CD4-positive, alpha-beta T cell treated with Interleukin-1 beta for 1 hour (primary cell): ENCODE measurements at regions not wholly inside any gene's neighbourhood (a gene's known extent, or its start where the extent isn't known, plus 50 kb on each side); places are given as distances from the start of the nearest gene placed in this dataset.

Source experiments
- DNase-seq, 2 donors: peaks; one replicate each; pipeline ENCODE4 v3.0.0-alpha.2; 2020 to 2022

DNA sequence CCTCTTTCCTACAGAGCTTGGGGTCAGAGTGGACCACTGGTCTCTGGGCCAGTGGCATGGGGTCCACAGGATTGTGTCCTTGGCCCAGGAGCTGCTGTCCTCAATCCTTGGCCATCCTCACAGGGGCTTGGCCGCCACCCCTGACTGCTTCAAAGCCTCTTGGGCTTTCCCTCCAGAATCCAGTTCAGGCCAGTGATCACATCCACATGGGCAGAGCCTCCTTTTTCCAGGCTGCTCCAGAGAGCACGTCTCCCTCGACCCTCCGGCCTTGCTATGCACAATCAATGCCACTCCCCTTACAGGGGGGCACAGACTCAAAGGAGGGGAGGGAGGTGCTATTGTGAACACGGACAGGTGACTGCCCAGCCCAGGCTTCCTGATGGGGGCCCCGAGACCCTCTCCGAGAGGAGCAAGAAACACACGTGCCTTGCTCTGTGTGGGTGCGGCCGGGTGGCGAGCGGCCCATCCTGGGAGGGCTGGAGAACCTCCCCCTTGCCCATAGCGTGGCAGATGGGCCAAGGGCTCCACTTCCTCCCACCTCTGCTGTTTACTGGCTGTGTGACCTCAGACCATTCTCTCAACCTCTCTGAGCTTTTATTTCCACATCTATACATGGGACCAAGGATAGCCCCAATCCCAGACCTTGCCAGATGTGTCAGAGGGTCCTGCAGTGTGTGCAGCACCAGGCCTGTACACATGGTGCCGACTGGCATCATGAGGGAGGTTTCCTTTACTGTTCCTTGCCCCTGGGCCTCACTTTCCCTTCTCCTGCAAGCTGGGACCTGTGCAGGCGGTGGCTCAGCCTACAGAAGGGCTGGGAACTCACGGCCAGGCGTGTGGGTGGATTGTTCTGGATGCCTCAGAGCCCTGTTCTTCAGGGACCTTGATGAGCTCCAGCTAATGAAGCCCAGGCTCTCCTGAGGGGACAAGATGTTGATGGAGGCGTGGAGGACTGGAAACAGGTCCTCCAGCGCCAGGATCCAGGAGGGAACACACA lies 229.0 kb upstream of the GSE1 start:
- DNase-seq, result no peak

DNA sequence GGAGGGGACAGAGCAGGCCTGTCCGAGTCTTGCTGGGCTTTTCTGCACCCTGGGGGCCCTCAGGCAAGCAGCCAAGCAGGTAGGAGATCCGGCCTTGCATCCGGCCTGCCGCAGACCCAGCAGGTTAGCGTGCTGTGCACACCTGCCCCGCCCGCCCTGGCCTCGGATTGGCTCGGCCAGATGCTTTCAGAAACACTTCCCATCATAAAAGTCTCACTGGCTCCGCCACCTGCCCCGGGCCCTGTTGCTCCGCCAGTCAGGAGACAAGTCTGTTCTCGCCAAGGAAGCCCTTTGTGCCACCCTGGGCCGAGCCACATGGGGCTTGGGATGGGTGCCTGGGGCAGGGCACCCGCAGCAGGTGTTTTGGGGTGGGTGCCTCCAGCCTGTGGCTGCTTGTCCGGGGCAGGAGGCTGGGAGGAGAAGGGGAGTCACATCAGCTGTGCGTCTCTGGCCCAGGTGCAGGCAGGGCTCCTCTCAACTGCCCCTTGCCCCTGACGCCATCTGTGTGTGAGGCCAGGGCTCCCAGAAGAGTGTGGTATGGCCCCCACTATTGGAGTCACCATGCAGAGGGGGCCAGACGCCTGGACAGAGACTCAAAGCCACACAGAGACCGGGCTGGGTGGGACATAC lies 228.2 kb upstream of the GSE1 start:
- no peak for DNase-seq

DNA sequence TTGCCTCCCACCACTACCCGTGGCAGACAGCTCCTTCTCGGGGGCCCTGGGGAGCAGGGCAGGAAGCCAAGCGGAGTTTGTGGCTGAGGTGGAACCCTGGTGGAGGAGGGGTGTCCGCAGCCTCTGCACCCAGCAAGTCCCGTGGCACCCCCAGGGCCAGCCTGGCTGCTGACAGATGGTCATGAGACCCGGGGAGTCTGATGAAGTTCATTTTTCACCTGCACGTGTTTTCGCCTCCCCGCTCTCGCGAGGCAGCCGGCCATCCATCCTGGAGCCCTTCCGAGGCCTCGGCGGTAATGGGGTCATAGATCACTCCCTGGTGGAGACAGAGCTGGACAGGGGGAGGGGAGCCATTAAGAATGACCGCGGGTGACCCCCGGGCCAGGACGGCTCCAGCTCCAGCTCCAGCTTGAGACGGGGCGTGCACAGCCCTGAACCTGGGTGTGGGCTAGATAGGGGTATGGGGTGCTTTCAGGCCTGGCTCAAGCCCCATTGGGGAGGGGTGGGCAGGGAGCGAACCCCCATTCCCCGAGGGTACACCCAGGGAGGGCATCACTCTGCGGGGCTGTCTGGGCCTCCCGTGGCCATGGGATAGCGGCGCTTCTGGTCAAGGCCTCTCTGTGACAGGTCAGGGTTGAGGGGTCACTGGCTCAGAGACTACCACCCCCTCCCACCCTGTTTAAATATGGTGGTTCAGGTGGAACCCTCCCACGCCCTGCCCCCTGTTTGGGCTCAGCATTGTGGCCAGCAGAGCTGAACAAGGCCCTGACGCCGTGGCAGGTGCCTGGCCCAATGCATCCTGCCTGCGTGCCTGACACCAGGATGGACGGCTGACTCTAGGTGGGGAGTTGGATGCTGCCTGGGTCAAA lies 227.4 kb upstream of the GSE1 start:
- DNase-seq, result no peak

DNA sequence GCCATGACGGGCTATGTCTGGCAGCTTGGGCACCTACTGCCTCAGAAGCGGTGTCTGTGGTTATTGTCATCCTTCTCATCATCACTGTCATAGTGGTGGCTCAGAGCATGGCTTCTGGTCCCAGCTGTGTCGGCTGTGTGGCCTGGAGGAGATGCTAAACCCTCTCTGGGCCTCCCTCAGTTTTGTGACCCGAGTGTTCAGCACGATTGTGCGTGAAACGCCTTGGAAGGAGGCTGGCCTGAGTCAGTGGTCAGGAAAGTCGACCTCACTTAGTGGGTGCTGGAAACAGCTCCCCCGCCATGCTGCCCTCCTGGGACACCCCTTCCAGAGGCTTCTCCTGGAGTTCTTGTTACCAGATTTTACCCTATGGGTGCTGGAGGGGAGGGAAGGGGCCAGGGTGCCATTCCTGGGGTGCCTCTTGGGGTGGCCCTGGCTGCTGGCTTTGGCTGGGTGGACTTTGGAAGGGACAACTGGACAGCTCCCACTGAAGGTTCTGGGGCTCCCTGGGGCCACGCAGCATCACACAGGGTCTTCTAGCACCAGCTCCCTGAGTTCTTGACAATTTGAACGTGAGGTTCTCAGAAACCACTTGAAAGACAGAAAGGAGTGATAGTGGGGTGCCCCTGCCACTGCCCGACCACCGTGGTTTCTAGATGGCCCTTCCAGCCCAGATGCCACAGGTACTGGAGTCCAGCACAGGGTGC lies 226.5 kb upstream of the GSE1 start:
- no peak for DNase-seq

DNA sequence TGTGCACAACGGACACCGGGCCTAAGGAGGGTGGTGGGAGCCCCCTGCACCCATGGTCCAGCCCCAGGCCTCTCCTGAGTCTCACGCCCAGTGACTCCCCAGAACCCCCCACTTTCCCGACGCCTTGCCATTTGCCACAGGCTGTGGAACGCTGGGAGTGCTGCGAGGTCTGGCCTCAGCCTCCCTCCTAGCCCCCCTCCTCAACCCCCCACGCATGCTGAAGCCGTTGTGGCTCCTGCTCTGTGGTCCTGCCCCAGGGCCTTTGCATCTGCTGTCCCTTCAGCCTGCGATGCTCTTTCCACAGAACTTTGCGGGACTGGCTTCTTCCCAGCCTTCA lies 226.0 kb upstream of the GSE1 start:
- DNase-seq, result no peak

DNA sequence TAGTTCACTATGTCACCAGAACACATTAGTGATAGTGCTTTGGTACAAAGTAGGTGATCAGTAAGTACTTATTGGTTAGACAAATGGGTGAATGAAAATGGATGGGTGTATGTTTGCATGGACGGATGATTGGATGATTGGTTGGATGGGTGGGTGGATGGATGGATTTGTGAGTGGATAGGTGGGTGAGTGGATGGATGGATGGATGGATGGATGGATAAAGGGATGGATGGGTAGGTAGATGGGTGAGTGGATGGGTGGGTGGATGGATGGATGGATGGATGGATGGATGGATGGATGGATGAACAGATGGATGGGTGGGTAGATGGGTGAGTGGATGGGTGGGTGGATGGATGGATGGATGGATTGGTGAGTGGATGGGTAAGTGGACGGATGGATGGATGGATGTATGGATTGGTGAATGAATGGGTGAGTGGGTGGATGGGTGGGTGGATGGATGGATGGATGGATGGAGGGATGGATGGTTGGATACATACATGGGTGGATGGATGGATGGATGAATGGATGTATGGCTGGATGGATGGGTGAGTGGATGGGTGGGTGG lies 225.3 kb upstream of the GSE1 start:
- DNase-seq, result no peak

DNA sequence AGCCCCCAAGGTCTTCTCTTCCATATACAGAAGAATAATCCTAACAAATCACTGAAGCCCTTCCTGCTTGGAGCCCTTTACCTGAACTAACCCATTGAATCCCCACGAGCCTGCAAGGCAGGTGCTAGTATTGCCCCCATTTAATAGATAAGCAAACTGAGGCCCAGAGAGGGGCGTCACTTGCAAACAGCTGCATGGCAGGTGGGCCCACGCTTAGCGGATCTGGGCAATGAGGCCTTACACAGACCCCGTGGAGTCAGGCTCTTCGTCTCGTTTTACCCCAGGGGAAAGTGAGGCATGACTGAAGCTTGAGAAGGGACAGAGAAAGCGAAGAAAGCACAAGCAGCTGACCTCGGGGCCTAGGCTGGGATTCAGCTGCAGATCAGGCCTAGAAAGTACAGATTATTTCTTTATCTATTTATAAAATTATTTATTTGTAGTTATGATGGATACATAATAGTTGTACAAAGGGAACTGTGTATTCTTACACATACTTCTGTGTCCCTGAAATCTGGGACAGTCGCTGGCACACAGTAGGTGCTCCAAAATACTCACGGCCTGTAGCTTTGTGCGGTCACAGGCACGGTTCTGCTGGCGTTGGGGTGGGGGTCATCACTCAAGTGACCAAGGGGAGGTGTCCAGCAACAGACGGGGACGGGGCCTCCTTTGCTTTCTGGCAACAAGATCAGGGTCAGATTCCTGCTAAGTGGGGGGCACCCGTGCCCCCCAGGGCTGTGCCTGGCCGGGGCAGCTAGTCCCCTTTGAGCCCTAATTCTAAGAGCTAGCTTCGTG lies 223.2 kb upstream of the GSE1 start:
- DNase-seq, result no peak

DNA sequence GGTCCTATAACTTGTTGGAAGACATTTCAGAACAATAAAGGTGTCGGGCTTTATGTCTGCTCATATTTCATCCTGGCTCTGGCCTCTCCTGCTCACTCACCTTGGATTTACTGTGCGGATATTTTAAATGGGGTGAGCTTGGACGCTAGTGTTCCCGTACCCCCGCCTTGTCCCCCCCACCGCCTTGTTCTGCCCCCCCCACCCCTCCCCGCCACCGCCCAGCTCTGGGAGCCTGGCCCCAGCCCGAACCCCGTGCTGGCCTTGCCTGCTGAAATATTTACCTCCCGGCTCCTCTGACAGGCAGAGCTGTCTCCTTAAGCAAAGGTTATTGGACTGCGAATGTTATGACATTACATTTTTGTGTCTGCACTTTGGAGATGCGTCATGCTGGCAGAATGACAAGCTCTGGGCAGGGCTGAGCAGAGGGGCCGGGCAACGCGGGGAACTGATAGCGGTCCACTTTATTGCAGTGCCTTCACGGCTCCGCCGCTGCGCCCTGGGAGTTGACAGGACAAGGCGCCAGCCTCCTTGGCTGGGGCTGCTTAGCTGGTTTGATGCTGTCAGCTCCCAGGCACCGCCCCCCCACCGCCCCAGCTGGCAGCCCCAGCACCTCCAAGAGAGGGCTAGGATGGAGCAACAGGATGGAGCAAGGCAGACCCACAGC lies 222.5 kb upstream of the GSE1 start:
- DNase-seq, result no peak

DNA sequence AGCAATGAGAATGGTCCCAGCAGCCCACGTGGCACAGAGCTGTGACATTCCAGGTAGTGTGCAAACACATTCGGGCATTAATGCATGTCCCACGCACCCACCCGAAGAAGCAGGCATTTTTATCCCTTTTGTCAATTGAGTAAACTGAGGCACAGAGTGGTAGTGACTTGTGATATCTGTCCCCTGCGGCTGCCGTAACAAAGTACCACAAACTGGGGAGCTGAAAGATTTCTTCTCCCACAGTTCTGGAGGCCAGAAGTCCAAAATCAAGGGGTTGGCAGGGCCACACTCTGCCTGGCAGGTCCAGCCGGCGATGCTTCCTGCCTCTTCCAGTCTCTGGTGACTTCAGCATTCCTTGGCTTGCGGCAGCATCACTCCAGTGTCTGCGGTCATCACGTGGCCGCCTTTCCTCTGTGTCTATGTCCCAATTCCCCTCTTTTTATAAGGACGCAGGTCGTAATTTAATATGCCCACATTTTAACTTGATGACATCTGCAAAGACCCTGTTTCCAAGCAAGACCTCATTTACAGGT lies 221.9 kb upstream of the GSE1 start:
- no peak for DNase-seq

DNA sequence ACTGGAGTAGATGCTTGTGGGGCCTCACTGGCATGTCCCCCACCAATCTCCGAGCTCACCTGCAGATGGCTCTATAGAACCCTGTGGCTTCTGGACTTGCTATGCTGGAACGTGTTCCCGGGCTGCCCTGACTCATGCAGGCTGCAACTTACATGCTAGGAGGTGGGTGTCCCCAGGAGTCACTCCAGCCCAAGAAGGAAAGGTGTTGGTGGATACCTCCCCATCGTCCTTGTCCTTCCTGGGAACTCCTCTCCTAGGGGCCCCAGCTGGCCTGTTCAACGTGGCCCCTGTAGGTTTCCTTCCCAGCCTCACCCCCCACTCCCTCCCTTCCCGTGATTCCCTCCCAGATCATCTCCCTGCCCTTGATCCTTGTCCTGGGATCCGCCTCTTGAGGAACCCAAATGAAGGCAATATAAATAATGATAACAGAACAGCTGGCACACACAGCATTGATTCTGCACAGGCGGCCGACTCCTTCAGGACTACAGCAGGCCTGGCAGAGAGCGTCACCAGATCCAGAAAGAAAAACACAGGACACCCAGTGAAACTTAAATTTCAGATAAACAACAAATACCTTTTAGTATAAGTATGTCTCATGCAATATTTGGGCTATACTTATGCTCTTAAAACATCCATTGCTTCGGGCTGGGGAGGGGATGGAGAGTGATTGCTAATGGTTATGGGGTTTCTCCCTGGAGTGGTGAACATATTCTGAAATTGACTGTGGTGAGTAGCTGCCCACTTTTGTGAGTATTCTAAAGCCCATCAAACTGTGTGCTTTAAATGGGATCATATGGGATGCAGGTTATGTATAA lies 221.1 kb upstream of the GSE1 start:
- DNase-seq, result no peak

DNA sequence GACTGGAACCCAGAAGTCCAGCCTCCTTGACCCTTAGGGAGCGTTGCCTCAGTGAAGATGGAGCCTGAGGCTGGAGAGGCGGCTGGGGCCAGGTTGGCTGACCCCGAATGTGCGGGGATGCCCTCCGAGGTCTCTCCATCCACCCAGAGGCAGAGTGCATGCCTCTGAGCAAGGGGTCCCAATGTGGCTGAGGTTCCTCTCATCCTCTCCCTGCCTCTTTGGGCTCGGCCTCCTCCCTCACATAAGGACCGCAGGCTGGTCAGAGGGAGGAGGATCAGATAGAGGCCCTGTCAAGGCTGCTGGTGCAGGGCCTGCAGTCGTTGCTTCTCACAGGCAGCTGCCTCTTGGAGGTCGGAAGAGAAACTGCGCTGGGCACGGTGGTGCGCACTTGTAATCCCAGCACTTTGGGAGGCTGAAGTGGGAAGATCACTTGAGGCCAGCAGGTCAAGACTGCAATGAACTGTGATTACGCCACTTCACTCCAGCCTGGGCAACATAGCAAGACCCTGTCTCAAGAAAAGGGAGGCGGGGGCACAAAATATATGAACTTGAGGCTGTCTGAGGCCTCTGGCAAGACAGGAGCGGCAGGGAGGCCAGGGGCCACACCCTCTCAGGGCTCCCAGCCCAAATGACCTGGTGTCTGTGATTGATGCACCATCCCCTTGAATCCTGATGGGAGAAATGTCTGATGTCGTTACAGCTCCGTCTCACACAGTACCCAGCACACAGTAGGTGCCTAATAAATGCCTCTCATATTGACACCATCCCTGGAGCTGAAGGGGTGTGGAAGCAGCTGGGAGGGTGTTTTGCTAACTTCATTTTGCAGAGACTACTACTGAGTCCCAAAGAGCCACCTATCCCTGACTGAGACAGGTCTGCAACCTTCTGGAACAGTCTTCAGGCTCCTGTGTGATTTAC lies 220.1 kb upstream of the GSE1 start:
- no peak for DNase-seq

DNA sequence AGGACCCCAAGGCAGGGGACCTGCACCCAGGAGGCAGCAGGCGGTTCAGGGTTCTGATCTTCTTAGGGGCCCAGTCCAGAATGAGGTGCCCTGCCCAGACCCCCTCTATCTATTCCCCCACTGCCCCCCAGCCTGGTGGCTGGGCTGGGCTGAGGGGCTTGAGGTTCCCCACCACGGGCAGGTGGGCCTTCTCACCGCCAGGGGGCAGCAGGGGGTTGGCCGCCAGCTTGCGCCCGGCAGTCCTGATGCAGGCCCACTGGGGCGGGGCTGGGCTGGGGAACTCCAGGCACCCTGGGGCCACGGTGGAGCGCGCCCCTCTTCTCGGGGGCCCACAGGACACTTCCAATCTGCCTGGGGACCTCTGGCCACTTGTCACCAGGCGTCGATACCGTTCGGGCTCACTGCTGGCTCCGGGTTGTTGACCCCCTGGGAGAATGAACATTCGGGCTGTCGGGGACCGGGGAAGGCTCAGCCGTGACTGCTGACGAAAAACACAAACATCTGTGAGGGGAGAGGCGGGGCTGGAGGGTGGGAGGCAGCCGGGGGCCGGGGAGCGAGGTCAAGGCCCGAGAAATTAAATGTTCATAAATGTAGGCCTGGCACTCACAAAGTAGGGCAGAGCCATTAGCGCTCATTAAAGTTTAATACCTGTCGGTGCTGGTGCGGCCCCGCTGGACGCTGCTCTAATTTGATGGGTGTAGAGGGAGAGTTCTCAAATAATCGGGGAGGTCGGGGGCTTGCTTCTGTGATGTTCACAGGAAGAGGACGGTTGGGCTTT lies 219.3 kb upstream of the GSE1 start:
- peak; percentile 54 to 61 for DNase-seq

DNA sequence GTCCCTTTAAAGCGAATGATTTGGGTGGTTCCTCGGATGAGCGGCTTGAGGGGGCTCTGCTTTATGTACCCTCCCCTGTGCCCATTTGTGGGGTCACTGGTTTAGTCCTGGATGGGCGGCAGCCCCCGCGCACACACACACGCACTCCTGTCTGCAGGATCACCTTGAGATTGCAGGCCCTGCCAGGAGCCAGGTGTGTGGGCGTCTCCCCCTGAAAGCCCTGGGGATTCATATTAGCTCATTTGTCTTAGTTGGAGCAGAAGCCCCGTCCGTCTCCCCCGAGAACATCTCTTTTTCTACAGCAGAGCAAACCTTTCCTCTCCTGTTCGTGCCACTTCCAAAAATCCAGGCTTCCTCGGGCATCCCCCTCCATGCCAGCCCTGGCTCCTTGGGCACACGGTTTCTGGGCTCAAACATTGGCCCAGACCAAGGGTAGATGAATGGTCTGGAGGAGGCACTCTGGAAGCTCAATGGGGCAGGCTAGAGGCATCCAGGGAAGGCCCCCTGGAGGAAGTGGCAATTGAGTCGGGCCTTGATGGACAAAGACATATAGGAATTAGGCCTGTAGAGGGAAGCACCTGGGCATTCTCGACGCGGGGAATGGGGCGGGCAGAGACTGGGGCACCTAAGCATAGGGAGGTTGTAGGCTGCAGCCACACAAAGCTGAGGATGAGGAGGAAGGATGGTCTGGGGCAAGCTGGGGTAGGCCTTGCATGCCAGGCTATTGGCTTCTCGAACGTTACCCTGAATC lies 218.5 kb upstream of the GSE1 start:
- no peak for DNase-seq

DNA sequence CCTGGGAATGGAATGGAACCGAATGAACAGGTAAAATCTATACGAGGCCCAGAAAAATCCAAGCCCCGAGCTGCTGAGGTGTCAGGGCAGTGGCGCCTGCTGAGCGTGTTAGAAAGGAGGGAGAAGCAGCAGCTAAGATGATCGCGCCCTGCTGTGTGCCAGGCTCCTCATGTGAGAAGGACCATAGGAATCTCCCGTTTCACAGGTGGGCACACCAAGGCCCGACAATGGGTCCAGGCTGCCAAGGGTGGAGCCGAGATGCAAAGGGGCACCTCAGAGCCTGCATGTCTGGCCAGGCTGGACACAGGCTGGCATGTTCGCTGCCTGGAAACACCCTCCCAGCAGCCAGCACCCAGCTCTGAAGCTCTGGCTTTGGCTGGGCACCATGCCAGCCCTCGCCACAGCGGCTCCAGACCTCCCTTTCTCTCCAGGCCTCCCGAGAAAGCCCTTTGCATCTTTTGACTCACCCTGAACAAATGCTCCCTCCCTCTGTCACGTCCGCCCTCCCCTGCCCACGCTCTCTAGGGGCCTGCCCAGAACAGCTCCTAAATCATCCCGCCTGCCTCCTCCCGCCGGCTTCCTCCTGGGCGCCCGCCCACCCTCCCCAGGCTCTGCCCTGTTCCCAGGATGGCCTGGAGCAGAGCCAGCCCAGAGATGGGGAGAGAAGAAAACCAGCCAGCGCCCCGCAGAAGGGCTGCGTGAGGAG lies 217.8 kb upstream of the GSE1 start:
- DNase-seq, result no peak

DNA sequence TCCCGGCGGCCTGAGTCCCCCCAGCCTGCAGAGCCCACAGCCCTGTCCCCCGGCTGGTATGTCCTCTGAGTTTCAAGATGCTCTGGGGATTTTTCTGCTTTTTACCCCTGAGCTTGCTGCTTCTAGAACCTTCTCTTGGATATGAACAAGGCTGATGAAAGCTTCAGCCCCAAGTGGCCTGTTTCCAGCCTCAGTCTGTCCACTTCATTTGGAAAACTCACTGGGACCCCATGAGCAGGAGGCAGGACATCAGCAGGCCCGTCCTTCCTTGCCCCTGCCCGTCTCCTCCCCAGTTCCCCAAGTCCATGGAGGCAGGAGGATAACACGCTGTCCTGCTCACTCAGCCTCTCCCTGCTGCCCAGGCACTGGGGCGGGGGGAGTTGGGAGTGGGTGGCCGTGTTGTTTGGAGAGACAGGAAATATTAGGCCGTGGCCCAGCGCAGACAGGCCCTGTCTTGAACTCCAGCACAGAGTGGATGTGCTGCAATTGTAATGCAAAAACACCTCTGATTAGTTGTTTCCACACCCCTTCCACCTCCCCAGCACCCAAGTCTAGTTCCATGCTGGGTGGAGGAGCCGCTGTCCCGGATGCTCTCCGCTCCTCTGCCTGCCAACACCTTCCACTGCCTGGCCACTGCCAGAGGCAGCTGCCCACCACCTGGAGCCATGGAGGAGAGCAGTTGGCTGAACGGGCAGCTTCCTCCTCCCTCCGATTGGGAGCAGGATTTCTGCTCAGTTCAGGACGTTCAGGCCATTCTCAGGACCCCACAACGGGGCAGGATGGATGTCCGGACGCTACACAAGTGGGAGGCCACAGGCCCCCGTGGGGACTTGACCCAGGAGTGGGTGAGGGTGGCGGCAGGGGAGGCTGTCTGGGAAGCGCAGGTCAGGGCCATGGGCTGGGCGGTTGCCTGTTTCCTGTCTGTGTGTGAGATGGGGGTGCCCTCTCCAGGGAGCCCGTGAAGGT lies 216.9 kb upstream of the GSE1 start:
- no peak for DNase-seq
